Neural progenitor cell (in vitro differentiated cells): ENCODE measurements at regions not wholly inside any gene's neighbourhood (a gene's known extent, or its start where the extent isn't known, plus 50 kb on each side); places are given as distances from the start of the nearest gene placed in this dataset.

Experiments used
- DNase-seq: peaks from one replicate; pipeline ENCODE4 v3.0.0-alpha.2; 2016; ENCODE audit warnings: low spot score
- H2AFZ ChIP-seq: fragments of 200-600 bp; sonication (generic); replicated peaks from 2 replicates; pipeline ENCODE4 v1.6.1; 2016; ENCODE audit warnings: antibody characterized with exemption
- H3F3A ChIP-seq: fragments of 200-600 bp; sonication (generic); 2 replicates; pipeline ENCODE4 v1.6.1; 2016; ENCODE audit warnings: antibody characterized with exemption, low read depth
- H3K27ac ChIP-seq: fragments of 200-600 bp; sonication (generic); 2 replicates; pipeline ENCODE4 v1.5.1; 2016; ENCODE audit warnings: mild to moderate bottlenecking
- H3K27me3 ChIP-seq: fragments of 200-600 bp; sonication (generic); 2 replicates; pipeline ENCODE4 v1.6.1; 2016; ENCODE audit warnings: mild to moderate bottlenecking, moderate library complexity
- H3K36me3 ChIP-seq: fragments of 200-600 bp; sonication (generic); 2 replicates; pipeline ENCODE4 v1.5.1; 2016
- H3K4me1 ChIP-seq: fragments of 200-600 bp; sonication (generic); 2 replicates; pipeline ENCODE4 v1.6.1; 2016; ENCODE audit warnings: mixed run types
- H3K4me2 ChIP-seq: fragments of 200-600 bp; sonication (generic); 2 replicates; pipeline ENCODE4 v1.6.1; 2016
- H3K4me3 ChIP-seq: fragments of 200-600 bp; sonication (generic); 2 replicates; pipeline ENCODE4 v1.5.1; 2016
- H3K79me2 ChIP-seq: fragments of 200-600 bp; sonication (generic); 2 replicates; pipeline ENCODE4 v1.6.1; 2016; ENCODE audit warnings: low read depth
- H3K9ac ChIP-seq: fragments of 200-600 bp; sonication (generic); 2 replicates; pipeline ENCODE4 v1.6.1; 2016
- H3K9me3 ChIP-seq: fragments of 200-600 bp; sonication (generic); 2 replicates; pipeline ENCODE4 v1.5.1; 2016; ENCODE audit warnings: low read depth
- H4K20me1 ChIP-seq: fragments of 200-600 bp; sonication (generic); 2 replicates; pipeline ENCODE4 v1.6.1; 2016; ENCODE audit warnings: low read depth
- H3K27ac Mint-ChIP-seq: 3 replicates; pipeline ENCODE4 v1.8.0; 2021; ENCODE audit warnings: mixed read lengths
- H3K27me3 Mint-ChIP-seq: 2 replicates; pipeline ENCODE4 v1.8.0; 2022; ENCODE audit warnings: low read depth, mild to moderate bottlenecking, inconsistent platforms, moderate library complexity, mixed read lengths; ENCODE audit not compliant: insufficient read depth
- H3K36me3 Mint-ChIP-seq: 3 replicates; pipeline ENCODE4 v1.8.0; 2021; ENCODE audit warnings: mixed read lengths
- H3K4me1 Mint-ChIP-seq: 3 replicates; pipeline ENCODE4 v1.8.0; 2021; ENCODE audit warnings: mixed read lengths
- H3K4me3 Mint-ChIP-seq: 3 replicates; pipeline ENCODE4 v1.8.0; 2021; ENCODE audit warnings: mild to moderate bottlenecking, moderate library complexity, mixed read lengths
- H3K9me3 Mint-ChIP-seq: 3 replicates; pipeline ENCODE4 v1.8.0; 2020; ENCODE audit warnings: mixed read lengths
- CTCF ChIP-seq: fragments of 200-600 bp; sonication (generic); IDR thresholded peaks from 2 replicates; pipeline ENCODE4 v1.5.1; 2017; ENCODE audit warnings: antibody characterized with exemption, mild to moderate bottlenecking
- EZH2 ChIP-seq: fragments of 200-600 bp; sonication (generic); IDR thresholded peaks from 2 replicates; pipeline ENCODE4 v1.6.1; 2017; ENCODE audit warnings: antibody characterized with exemption, mild to moderate bottlenecking, moderate library complexity
- EZH2phosphoT487 ChIP-seq: fragments of 200-600 bp; sonication (generic); IDR thresholded peaks from 2 replicates; pipeline ENCODE4 v1.6.1; 2017; ENCODE audit warnings: antibody characterized with exemption

DNA sequence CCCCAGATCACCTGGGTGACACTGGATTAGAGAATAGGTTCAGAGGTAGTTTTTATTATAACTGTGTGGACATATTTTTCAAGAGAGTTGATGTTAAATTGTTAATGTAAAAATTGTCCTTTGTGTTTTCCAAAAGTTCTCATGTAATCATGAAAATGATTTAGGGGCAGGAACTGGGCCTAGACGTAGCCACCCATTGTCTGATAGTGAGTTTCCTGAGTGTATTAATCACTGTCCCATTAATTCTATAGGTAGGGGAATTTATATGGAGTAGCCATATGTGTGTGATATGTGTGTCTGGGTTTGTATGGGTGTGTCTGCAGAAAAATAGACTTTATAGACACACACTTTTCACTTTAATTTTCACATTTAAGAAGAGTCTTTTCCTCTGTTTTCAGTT is 144.6 kb upstream of the RAI14 start:
- H3K27ac ChIP-seq, result no peak overlapping the region
- H3K27me3 ChIP-seq, result no peaks in the 10 kb centered on the region
- peak overlapping the region; percentile 66 for H2AFZ ChIP-seq
- no peaks in the 10 kb centered on the region for H3K79me2 ChIP-seq
- H3K4me1 Mint-ChIP-seq, result peaks cover 13% of the 10 kb centered on the region
- no peak overlapping the region for H3K9ac ChIP-seq
- no peaks in the 10 kb centered on the region for H3K36me3 Mint-ChIP-seq
- no peaks in the 10 kb centered on the region for H3F3A ChIP-seq
- no peak overlapping the region for H3K4me2 ChIP-seq
- TF ChIP-seq EZH2 (no peak), EZH2phosphoT487 (no peak), CTCF (no peak)
- H3K36me3 ChIP-seq, result no peaks in the 10 kb centered on the region
- no peak for DNase-seq
- H3K9me3 ChIP-seq, result no peaks in the 10 kb centered on the region
- peaks cover 1% of the 10 kb centered on the region for H3K27me3 Mint-ChIP-seq
- no peak overlapping the region for H3K4me3 Mint-ChIP-seq
- H3K4me1 ChIP-seq, result no peaks in the 10 kb centered on the region
- H4K20me1 ChIP-seq, result no peaks in the 10 kb centered on the region
- H3K27ac Mint-ChIP-seq, result no peak overlapping the region
- no peaks in the 10 kb centered on the region for H3K9me3 Mint-ChIP-seq
- H3K4me3 ChIP-seq, result no peak overlapping the region

- TF ChIP-seq EZH2 (no peak), CTCF (no peak), EZH2phosphoT487 (no peak)
- H3K4me3 Mint-ChIP-seq, result no peak overlapping the region
Measured at GRCh38 chr5:34511915-34512314, 144.2 kb upstream of the RAI14 start.

DNA sequence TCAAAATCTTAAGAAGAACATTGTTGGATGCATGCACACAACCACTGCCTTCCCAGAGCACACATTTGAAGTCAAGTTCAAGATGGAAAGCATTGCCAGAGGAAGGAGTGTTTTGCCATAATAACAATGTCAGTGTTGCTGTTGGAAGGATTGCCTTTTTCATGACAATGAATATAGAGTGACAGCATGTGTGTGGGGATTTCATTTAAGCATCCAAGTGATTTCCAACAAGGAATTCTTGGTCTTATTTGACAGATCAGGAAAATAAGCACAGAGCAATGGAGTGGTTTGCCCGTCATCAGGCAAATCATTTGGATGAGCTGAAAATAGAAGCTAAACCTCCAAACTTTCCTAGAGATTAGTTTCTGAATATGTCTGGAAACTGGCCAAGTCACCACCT is 140.0 kb upstream of the RAI14 start:
- Mint-ChIP-seq H3K4me3 (no peak overlapping the region), H3K4me1 (peaks cover 2% of the 10 kb centered on the region), H3K27me3 (peaks cover 5% of the 10 kb centered on the region), H3K36me3 (no peaks in the 10 kb centered on the region), H3K9me3 (no peaks in the 10 kb centered on the region), H3K27ac (no peak overlapping the region)
- Histone ChIP-seq H3K4me3 (no peak overlapping the region), H3K4me2 (no peak overlapping the region), H3K36me3 (no peaks in the 10 kb centered on the region), H4K20me1 (no peaks in the 10 kb centered on the region), H2AFZ (no peak overlapping the region), H3K9me3 (no peaks in the 10 kb centered on the region), H3K4me1 (no peaks in the 10 kb centered on the region), H3K27ac (no peak overlapping the region), H3K27me3 (no peaks in the 10 kb centered on the region), H3K79me2 (no peaks in the 10 kb centered on the region), H3F3A (no peaks in the 10 kb centered on the region), H3K9ac (no peak overlapping the region)
- no peak for DNase-seq
- TF ChIP-seq EZH2phosphoT487 (no peak), CTCF (no peak), EZH2 (no peak)

More at GRCh38 chr5:34511915-34512314, 144.2 kb upstream of the RAI14 start:
- Mint-ChIP-seq H3K9me3 (no peaks in the 10 kb centered on the region), H3K36me3 (no peaks in the 10 kb centered on the region), H3K27ac (no peak overlapping the region), H3K4me1 (peaks cover 13% of the 10 kb centered on the region), H3K27me3 (peaks cover 4% of the 10 kb centered on the region)
- no peak overlapping the region for H3K4me3 ChIP-seq
- no peaks in the 10 kb centered on the region for H3K9me3 ChIP-seq
- no peak overlapping the region for H3K4me2 ChIP-seq
- H3K27me3 ChIP-seq, result no peaks in the 10 kb centered on the region
- H3K79me2 ChIP-seq, result no peaks in the 10 kb centered on the region
- peak overlapping the region; percentile 66 for H2AFZ ChIP-seq
- no peaks in the 10 kb centered on the region for H3F3A ChIP-seq
- no peaks in the 10 kb centered on the region for H4K20me1 ChIP-seq
- no peaks in the 10 kb centered on the region for H3K36me3 ChIP-seq
- no peak overlapping the region for H3K27ac ChIP-seq
- DNase-seq, result peak; percentile 8
- no peak overlapping the region for H3K9ac ChIP-seq
- H3K4me1 ChIP-seq, result no peaks in the 10 kb centered on the region

DNA sequence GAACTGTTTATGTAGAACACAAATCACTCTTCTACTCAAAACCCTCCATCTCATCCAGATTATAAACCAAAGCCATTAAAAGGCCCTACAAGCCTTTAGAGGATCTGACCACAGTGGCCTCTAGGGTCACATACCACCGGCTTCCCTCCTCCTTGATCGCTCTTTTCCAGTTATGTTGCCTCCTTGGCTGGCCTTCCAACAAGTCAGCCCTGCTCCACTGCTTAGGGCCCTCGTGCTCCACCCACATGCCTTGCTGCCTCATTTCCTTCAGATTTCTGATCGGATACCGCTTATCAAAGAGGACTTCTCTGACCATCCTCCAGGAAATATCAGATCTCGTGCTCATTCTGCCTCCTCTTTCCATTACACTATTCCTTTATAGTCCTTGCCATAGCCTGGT is 139.4 kb upstream of the RAI14 start:
- H3K4me2 ChIP-seq, result no peak overlapping the region
- no peaks in the 10 kb centered on the region for H3K36me3 Mint-ChIP-seq
- no peak overlapping the region for H2AFZ ChIP-seq
- no peaks in the 10 kb centered on the region for H3K79me2 ChIP-seq
- no peaks in the 10 kb centered on the region for H3K4me1 ChIP-seq
- H3K27me3 Mint-ChIP-seq, result peaks cover 5% of the 10 kb centered on the region
- no peaks in the 10 kb centered on the region for H4K20me1 ChIP-seq
- TF ChIP-seq EZH2phosphoT487 (no peak), EZH2 (no peak), CTCF (no peak)
- H3K27me3 ChIP-seq, result no peaks in the 10 kb centered on the region
- H3K4me3 ChIP-seq, result no peak overlapping the region
- no peak for DNase-seq
- H3K4me1 Mint-ChIP-seq, result peaks cover 2% of the 10 kb centered on the region
- H3K27ac Mint-ChIP-seq, result no peak overlapping the region
- no peak overlapping the region for H3K9ac ChIP-seq
- H3K27ac ChIP-seq, result no peak overlapping the region
- no peaks in the 10 kb centered on the region for H3F3A ChIP-seq
- no peaks in the 10 kb centered on the region for H3K9me3 ChIP-seq
- H3K36me3 ChIP-seq, result no peaks in the 10 kb centered on the region
- H3K9me3 Mint-ChIP-seq, result no peaks in the 10 kb centered on the region
- no peak overlapping the region for H3K4me3 Mint-ChIP-seq
